HG02938 (cell line): ENCODE measurements at regions not wholly inside any gene's neighbourhood (a gene's known extent, or its start where the extent isn't known, plus 50 kb on each side); places are given as distances from the start of the nearest gene placed in this dataset.

Experiments
- ATAC-seq: cut with Tn5 transposase; IDR thresholded peaks from one replicate; pipeline ENCODE4 v1.9.1; 2021; ENCODE audit warnings: mild to moderate bottlenecking, moderate library complexity; ENCODE audit not compliant: unreplicated experiment

DNA sequence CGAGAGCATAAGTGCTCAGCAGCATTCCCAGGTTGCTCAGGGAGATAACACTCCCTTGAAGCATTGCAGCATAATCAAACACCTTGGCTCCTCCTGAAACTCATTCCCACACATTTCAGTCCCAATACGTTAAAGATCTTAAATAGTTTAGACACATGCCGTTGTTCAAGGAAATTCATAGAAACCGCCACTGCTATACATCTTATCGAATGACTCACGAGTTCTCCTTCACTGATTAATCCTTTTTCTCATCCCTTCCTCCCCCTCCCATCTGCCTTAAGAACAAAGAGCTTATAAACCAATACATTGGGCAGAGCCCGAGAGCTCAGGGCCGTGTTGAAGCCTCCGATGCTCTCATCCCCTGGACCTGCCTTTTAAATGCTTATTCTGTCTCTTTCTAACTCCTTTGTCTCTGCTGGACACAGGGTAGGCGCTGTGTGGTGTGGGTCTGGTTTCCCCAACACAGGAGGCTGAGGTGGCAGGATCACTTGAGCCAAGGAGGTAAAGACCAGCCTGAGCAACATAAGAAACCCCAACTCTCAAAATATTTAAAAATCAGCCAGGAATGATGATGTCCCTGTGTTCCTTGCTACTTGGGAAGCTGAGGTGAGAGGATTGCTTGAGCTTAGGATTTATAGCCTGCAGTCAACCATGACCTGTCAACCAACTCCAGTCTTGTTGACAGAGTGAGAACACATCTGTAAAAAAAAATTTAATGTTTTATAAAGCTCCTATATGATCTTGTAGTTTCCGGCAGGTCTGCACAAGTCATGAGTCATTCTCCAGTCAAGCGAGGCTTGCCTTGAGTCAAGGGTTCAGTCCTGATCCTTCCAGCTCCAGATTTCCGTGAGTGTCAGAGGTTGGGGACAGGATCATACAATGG, 394.0 kb upstream of the HSFY2 start:
- no peak for ATAC-seq

DNA sequence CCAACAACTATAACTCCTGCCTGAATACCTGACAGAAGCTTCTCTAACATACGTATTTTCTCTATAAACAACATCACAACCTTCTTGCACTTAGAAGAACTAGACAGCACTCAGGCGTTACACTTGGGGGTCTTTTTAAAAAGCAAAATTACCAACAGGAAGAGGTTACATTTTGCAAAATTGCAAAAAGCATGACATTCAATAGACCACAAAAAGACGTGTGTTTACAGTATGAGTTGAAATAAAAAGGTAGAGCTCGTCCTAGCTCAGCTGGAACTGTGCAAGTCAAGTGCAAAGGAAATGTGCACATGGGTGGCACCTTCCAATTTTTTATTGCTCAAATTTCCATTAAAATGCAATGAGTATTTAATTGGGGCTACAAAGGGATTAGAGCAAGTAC, 375.2 kb upstream of the HSFY2 start:
- ATAC-seq, result no peak

DNA sequence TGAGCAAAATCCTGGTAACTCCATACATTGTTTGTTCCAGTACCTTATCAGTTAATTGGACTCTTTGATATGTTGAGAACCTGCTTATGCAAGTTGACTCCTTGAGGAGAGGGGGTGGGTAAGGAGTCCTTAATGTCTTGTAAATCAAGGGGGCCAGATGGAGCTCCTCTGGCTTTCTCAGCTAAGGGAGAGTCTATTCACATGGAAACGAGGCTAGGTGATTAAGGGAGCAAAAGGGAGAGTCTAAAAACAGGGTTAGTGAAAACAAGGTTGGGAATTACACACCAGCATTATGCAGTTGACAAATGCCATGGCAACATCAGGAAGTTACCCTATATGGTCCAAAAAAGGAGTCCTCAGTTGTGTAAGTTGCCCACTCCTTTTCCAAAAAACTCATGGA, 372.8 kb upstream of the HSFY2 start:
- ATAC-seq, result no peak

DNA sequence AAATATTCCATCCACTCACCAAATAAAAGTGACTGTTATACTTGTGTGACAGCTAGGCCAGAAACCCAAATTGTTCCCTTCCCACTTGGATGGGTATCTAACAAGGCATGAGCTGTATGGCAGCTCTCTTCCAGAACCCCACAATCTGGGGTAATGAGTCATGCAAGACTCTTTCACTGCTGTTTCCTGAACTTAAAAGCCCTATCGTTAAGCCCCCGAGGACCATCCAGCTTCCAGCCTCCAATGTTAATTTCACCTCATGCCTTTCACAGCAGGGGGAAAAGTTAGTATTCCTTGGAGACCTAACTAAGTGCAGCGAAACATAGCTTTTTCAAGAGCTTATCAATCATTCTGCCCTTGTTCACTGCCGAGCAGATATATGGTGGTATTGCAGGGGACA, 368.6 kb upstream of the HSFY2 start:
- no peak for ATAC-seq

DNA sequence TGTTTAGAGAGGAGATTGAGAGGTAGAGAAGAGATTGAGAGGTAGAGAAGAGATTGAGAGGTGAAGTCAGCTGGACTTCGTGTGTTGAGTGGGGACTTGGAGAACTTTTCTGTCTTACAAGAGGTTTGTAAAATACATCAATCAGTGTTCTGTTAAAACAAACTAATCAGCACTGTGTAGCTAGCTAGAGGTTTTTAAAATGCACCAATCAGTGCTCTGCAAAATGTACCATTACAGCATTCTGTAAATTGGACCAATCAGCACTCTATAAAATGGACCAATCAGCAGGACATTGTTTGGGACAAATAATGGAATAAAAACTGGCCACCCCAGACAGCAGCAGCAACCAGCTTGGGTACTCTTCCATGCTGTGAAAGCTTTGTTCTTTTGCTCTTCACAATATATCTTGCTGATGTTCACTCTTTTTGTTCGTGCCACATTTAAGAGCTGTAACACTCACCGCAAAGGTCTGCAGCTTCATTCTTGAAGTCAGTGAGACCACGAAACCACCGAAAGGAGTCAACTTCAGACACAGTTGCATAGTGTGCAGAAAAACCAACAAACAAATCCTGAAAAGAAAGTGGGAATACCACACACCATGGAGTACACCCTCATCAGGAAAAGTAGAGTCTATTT, 366.9 kb upstream of the HSFY2 start:
- no peak for ATAC-seq

DNA sequence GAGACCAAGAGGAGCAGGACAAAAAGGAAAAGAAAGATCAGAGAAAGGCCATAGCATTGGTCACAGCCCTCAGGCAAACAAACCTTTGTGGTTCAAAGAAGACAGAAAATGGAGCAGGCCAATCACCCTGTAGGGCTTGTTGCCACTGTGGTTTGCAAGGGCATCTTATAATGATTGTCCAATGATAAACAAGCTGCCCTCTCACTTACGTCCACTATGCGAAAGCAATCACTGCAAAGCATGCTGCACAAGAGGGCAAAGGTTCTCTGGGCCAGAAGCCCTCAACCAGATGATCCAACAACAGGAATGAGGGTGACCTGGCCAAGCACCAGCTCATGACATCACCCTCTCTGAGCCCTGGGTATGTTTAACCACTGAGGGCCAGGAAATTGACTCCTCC, 360.9 kb upstream of the HSFY2 start:
- ATAC-seq, result no peak

DNA sequence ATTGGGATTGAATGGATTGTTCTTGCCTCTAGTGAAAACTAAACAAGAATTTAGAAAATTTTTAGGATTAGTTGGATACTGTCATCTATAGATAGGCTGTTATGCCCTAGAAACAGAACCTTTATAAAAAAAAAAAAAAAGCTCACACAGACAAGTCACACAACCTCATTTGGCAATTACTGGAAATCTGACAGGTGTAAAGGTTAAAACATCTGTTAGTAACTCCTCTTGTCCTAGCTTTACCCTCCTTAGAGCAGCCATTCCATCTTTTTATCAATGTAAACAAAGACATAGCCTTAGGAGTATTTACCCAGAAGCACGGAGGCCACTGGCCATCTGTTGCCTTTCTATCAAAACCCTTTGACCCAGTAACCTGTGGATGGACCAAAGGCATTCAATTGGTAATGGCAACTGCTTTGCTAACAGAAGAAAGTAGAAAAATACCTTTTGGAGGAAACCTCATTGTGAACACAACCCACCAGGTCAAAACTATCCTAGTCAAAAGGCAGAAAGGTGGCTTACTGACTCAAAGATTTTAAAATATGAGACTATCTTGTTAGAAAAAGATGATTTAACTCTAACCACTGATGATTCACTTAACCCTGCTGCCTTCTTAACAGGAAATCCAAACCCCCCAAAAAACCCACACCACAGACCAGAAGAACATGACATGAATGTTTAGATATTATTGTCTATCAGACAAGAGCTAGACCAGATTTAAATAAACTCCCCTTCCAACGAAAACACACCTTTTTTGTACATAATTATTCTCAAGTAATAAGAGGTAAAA, 357.2 kb upstream of the HSFY2 start:
- ATAC-seq, result no peak

DNA sequence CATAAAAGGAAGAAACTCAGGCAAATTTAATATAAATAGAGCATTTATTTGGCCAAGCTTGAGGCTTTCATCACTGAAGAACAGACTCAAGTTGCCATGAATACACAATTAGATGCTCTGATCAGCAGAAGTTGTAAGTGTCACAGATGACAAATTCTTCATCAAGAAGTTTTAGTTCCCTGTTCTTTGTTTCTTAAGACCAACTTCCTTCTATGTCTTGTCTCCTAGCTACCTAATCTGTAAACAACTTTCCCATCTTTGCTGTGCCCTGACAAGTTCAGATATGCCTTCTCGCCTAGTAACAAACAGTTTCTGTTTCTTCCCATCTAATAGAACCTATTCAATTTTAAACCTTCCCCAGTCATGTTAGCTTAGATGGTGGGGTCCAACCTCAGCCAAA, 353.4 kb upstream of the HSFY2 start:
- no peak for ATAC-seq

DNA sequence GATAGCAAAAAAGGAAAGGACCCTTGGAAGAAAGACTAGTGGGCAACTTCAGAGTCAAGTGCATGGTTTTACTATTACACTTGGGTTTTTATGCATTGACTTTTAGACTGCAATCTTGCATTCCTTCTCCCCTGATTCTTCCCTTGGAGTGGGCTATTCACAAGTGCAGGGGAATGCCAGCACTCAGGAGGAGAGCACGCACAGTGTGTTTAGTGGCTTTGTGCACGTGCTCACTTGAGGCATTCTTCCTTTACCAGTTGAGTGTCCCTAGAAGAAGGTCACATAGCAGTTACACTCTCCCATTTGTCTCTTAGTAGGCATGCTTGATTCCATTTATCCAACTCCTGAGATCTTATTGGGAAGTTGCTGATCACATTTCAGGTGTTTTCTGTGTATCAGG, 351.1 kb upstream of the HSFY2 start:
- ATAC-seq, result no peak

DNA sequence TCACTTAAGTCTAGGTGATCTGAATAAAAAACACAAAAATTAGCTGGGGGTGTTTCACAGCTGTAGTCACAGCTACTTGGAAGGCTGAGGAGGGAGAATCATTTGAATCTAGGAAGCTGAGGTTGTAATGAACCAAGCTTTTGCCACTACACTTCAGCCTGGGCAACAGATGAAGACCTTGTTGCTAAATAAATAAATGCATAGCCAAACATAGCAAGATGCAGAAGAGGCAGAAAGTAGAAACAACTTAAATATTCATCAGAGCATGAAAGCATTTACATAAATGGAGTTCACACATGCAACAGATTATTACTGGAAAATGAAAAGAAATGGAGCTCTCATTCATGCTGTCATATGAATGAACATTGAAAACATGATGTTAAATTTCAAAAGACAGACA, 348.9 kb upstream of the HSFY2 start:
- no peak for ATAC-seq

DNA sequence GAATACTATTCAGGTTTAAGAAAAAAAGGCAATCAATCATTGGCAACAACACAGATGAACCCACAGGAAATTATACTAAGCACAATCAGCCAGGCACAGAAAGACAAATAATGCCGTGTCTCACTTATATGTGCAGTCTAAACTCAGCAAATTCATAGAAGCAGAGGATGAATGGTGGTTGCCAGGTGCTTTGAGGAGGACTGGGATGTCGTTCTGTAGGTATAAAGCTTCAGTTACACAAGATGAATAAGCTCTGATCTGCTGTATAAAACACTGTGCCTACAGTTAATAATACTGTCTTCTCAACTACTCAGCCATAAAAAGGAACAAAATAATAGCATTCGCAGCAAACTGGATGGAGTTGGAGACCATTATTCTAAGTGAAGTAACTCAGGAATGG, 324.8 kb upstream of the HSFY2 start:
- no peak for ATAC-seq

DNA sequence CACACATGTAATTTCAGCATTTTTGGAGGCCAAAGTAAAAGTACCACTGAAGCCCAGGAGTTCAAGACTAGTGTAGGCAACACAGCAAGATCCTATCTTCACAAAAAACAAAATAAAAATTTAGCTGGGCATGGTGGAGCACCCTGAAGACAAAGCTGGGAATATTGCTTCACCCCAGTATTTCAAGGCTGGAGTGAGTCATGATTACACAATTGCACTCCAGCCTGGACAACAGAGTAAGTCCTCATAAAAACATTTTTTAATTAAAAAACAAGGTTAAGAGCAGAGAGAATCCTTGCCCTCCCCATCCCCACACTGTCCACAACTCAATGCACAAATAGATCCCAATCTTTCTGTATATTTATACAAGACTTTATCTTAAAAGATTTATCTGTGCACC, 321.9 kb upstream of the HSFY2 start:
- ATAC-seq, result no peak

DNA sequence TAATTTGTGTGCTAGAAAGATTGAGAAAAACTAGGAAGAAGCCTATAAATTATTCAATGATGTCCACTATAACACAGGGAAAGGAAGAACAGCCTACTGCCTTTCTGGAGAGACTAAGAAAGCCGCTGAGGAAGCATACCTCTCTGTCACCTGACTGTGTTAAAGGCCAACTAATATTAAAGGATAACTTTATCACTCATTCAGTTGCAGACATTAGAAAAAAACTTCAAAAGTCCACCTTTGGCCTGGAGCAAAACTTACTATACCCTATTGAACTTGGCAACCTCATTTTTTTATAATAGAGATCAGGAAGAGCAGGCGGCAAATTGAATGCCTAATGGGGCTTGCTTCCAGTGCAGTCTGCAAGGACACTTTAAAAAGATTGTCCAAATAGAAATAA, 309.5 kb upstream of the HSFY2 start:
- no peak for ATAC-seq

DNA sequence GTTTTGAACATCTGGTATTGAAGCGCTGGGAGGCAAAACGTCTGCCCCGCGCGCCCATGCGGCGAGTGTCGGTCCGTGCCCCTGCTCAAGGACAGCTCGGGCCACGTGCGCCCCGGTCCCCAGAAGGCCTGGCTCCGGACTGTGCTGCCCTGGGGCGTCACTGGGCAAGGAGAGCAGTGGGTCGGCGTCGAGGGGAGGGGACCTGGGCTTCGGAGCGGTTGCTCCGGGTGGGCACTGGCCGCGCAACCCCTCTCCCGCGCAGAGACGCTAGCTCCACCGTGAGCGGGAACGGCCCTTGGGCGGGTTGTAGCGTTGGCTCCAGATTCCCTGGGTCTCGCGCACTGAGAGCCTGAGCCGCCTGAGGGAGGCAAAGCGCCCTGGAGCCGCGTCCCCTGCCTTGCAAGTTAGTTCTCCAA, 304.2 kb upstream of the HSFY2 start:
- ATAC-seq, result no peak

DNA sequence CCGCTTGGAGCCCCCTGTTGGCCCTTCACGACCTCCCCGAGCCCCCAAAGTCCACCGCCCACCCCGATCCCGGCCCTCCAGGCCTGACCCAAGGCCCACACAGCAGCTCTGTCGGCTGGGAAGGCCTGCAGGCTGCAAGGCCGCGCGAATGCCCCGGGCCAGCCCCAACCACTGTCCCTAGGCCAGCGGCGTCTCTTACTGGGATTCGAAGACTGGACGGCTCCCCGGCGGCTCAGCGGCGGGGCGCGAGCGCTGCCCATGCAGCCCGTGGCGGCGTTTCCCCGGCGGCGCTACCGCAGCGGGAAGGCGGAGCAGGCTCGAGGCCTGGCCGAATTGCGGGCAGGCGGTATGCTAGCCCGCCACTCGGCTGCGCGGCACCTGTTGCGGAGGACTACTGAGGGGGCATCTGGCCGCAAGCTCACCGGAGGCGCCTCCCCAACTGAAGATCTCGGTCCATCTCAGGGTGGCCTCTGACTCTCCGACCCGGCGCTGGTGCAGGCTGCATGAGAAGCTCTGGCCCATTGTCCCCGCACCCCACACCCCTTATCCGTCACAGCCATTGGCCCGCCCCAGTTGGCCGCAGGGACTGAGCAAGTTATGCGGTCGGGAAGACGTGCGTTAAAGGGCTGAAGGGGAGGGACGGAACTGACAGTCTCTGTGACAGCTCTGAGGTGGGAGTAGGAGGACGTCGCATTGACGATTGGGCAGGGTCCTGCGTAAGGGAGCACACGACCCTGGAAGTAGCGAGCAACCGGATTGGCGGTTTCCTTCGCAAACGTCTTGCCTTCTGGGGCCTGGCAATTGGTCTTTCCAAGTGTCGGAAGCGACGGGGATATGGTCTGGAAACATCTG, 303.5 kb upstream of the HSFY2 start:
- no peak for ATAC-seq

DNA sequence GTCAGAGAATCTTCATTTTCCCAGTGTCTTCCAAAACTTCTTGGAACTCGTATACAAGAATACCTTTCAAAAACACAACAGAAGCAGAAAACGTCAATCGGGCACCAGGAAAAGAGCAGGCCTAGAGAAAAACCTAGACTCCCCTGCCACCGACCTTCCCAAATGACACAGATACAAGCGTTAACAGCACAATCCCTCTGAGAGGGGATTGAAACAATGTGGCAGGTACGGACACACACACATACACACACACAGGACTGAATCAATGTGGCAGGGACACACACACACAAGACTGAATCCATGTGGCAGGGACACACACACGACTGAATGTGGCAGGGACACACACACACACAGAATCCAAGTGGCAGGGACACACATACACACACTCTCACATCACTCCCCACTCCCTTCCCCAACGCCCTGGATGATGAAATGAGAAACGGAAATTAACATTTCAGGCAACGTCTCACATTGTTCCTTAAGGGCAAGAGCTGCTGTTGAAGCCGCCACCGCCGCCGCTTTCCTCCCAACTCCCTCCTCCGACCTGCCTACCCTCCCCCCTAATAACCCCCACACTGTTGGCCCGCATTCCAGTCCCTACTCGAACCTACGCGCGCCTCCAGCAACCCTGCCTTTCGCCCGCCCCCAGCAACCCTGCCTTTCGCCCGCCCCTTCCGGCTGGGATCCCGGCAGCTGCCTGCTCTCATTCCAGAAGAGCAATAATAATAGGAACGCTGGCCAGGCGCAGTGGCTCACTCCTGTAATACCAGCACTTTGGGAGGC, 302.1 kb upstream of the HSFY2 start:
- no peak for ATAC-seq

DNA sequence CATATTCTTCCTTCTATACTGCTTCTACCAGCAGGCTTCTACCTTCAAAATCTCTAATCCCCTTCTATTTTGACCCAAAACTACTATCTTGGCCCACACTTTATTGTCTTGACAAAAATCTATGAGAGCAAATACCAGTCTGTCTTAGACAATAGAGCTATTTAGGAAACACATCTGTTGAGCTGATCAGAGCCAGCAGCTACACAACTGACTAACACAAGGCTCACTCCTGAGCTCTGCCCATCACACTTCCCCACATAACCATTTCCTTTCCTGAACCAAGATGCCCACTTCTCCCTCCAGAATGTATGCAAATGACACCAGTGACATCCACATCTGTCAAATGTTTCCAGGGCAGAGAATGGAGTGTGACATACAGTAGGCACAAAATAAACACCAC, 293.9 kb upstream of the HSFY2 start:
- ATAC-seq, result no peak

DNA sequence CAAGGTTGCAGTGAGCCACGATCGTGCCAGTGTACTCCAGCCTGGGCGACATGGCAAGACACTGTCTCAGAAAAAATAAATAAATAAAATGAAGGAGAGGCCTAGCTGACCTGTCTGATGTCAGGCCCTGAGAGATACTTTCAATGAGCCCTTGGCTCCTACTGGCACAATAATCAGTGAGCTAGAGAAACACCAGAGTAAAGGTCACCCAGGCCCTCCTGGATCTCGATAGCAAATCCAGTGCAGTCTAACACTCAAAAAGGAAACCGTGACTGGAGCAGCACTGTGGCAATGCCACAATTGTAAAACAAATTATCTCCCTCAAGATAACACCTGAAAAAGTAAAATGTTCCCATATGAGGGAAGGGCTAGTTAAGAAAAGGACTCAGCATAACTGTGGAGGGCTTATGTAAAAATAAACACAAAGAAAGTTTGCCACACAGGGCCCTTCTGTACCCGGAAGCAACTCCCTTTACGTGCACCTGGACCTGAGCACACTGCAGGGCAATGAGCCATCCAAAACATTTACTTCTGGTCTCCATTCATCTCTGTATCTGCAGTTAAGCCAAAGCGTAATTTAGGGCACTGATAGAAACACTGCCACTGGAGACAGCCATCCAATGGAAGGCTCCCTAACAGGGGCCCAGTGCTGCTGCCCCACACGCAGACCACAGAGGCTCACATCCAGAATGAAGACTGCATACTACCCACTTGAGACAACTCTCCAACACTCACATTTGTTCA, 293.1 kb upstream of the HSFY2 start:
- no peak for ATAC-seq

DNA sequence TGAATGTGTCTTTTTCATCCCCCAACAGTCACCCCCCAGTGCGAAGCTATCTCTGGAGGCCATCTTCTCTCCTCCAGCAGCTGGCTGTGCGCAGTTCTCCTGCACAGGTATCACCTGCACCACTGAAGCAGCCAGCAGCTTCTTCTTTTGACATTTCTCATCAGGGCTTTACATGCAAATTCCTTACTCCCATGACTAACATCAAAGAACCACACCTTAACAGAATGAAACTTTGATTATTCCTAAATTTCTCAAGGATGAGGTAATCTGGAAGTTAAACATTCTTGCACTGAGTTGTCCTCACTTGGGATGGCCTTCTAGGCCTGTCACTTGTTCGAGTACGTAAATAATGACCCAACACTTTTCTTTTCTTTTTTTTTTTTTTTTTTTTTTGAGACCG, 291.6 kb upstream of the HSFY2 start:
- no peak for ATAC-seq
